Tongue (tissue), 1 donor: ENCODE measurements at regions not wholly inside any gene's neighbourhood (a gene's known extent, or its start where the extent isn't known, plus 50 kb on each side); places are given as distances from the start of the nearest gene placed in this dataset.
"Not testable (repeated sequence)": the region's sequence is repeated elsewhere in the genome, so short reads cannot be mapped to it uniquely, and the experiment has no call there.

Experiments
- DNase-seq: peaks from one replicate; pipeline ENCODE4 v3.0.0-alpha.2; 2015

GRCh38 chr10:121135512-121135911 is 284.4 kb downstream of the WDR11 start:
- DNase-seq: no peak

- no peak for DNase-seq
Observed at GRCh38 chr10:121137533-121137932, 286.4 kb downstream of the WDR11 start.

- no peak for DNase-seq
Observed at GRCh38 chr10:121138112-121138860, 287.1 kb downstream of the WDR11 start.

GRCh38 chr10:121138918-121139317 is 287.8 kb downstream of the WDR11 start:
- no peak for DNase-seq

GRCh38 chr10:121145802-121146395 is 294.7 kb downstream of the WDR11 start:
- DNase-seq: not testable (repeated sequence)

- DNase-seq: no peak
Observed at GRCh38 chr10:121148921-121149320, 297.8 kb downstream of the WDR11 start.

- no peak for DNase-seq
Observed at GRCh38 chr10:121152033-121152432, 300.9 kb downstream of the WDR11 start.

GRCh38 chr10:121152935-121153334 is 301.8 kb downstream of the WDR11 start:
- no peak for DNase-seq

GRCh38 chr10:121154310-121154709 is 303.1 kb downstream of the WDR11 start:
- DNase-seq: no peak

GRCh38 chr10:121154846-121155245 is 303.7 kb downstream of the WDR11 start:
- DNase-seq: no peak

GRCh38 chr10:121155742-121156474 is 304.7 kb downstream of the WDR11 start:
- DNase-seq: peak; percentile 19

GRCh38 chr10:121157998-121158397 is 306.8 kb downstream of the WDR11 start:
- peak; percentile 28 for DNase-seq

- peak; percentile 35 for DNase-seq
Observed at GRCh38 chr10:121158988-121159579, 307.9 kb downstream of the WDR11 start.

- no peak for DNase-seq
Observed at GRCh38 chr10:121159670-121160069, 308.5 kb downstream of the WDR11 start.

GRCh38 chr10:121165276-121165675 is 314.1 kb downstream of the WDR11 start:
- no peak for DNase-seq

GRCh38 chr10:121167534-121168243 is 316.5 kb downstream of the WDR11 start:
- DNase-seq: no peak

GRCh38 chr10:121168545-121169216 is 317.5 kb downstream of the WDR11 start:
- DNase-seq: no peak

- no peak for DNase-seq
Observed at GRCh38 chr10:121169406-121169805, 318.2 kb downstream of the WDR11 start.

GRCh38 chr10:121171825-121172787 is 320.9 kb downstream of the WDR11 start:
- no peak for DNase-seq

GRCh38 chr10:121179006-121179405 is 327.8 kb downstream of the WDR11 start:
- no peak for DNase-seq
